GM12878 (cell line): ENCODE measurements at regions not wholly inside any gene's neighbourhood (a gene's known extent, or its start where the extent isn't known, plus 50 kb on each side); places are given as distances from the start of the nearest gene placed in this dataset.

ENCODE experiments used
- ATAC-seq: fragments of 200-7000 bp; cut with Tn5 transposase; 3 replicates; pipeline ENCODE4 v1.9.1; 2020; ENCODE audit warnings: mild to moderate bottlenecking, moderate library complexity
- BruUV-seq: library from RNA; stranded (reverse); fragments of 400-500 nt; replicated peaks from 2 replicates; lab custom pipeline; 2021; lab: Mats Ljungman, UMichigan
- CTCF ChIA-PET: fragments of 300-600 bp; sonication (Branson Sonifier 250); formaldehyde crosslinking; extraction: SDS; loops from one replicate; lab custom pipeline; 2021; ENCODE audit warnings: inconsistent platforms; lab: Yijun Ruan, JAX
- POLR2A ChIA-PET: fragments of 350-600 bp; formaldehyde crosslinking; extraction: SDS; loops from one replicate; lab custom pipeline; 2021; ENCODE audit warnings: inconsistent platforms; lab: Charles Lee
- RAD21 ChIA-PET: fragments of 300-600 bp; sonication (Branson Sonifier 250); formaldehyde crosslinking; loops from one replicate; lab custom pipeline; 2023; ENCODE audit warnings: antibody characterized with exemption; ENCODE audit not compliant: unreplicated experiment; lab: Charles Lee
- SMC1A ChIA-PET: fragments of 300-600 bp; sonication (Branson Sonifier 250); formaldehyde crosslinking; loops from one replicate; lab custom pipeline; 2023; ENCODE audit not compliant: unreplicated experiment, uncharacterized antibody; lab: Charles Lee
- DNase-seq: peaks from one replicate; pipeline ENCODE4 v3.0.0-alpha.2; 2011; ENCODE audit warnings: low read depth, low spot score
- FAIRE-seq: peaks from 3 replicates; lab custom pipeline; 2011; peaks lifted over from hg19 to GRCh38; lab: Jason Lieb, UNC
- H2AFZ ChIP-seq: 2 replicates; pipeline ENCODE4 v1.6.0; 2011; ENCODE audit warnings: low read depth, low read length, control low read depth; ENCODE audit not compliant: control insufficient read depth
- H3K27ac ChIP-seq: 2 replicates; pipeline ENCODE4 v1.5.1; 2011; ENCODE audit warnings: control low read depth; ENCODE audit not compliant: control insufficient read depth, insufficient read depth
- H3K27me3 ChIP-seq, 2 experiments: replicated peaks in 1 of 2; 2 replicates each; pipeline versions ENCODE4 v1.6.0 to v1.6.1; 2011; ENCODE audit warnings: low read length in 1 of 2; ENCODE audit not compliant: control insufficient read depth in 2 of 2, insufficient read depth in 2 of 2
- H3K36me3 ChIP-seq, 2 experiments: 2 replicates each; pipeline ENCODE4 v1.5.1; 2011; ENCODE audit warnings: low read length in 1 of 2; ENCODE audit not compliant: control insufficient read depth in 2 of 2, insufficient read depth in 2 of 2
- H3K4me1 ChIP-seq: 2 replicates; pipeline ENCODE4 v1.6.1; 2011; ENCODE audit warnings: mild to moderate bottlenecking, low read length, moderate library complexity, mixed read lengths; ENCODE audit not compliant: control insufficient read depth, insufficient read depth
- H3K4me2 ChIP-seq: 2 replicates; pipeline ENCODE4 v1.6.0; 2011; ENCODE audit warnings: control low read depth; ENCODE audit not compliant: control insufficient read depth, insufficient read depth
- H3K4me3 ChIP-seq: fragments of 200-600 bp; sonication (generic); 2 replicates; pipeline ENCODE4 v1.5.1; 2016
- H3K79me2 ChIP-seq: 2 replicates; pipeline ENCODE4 v1.6.0; 2011; ENCODE audit warnings: low read length; ENCODE audit not compliant: control insufficient read depth, insufficient read depth
- H3K9ac ChIP-seq: 2 replicates; pipeline ENCODE4 v1.8.0; 2011; ENCODE audit warnings: low read length, control low read depth, mixed read lengths; ENCODE audit not compliant: control insufficient read depth, insufficient read depth
- H3K9me3 ChIP-seq: replicated peaks from 3 replicates; pipeline ENCODE4 v1.5.1; 2011; ENCODE audit warnings: mild to moderate bottlenecking, low read length; ENCODE audit not compliant: control insufficient read depth, insufficient read depth
- H4K20me1 ChIP-seq: 2 replicates; pipeline ENCODE4 v1.6.0; 2011; ENCODE audit not compliant: control insufficient read depth, insufficient read depth
- CEBPB ChIP-seq, 2 experiments: fragments of 150-350 bp in 1 of 2; IDR thresholded peaks; 2 replicates each; pipeline ENCODE4 v1.6.1; 2012 to 2014; ENCODE audit warnings: low read depth in 2 of 2, low read length in 2 of 2, borderline replicate concordance in 1 of 2, inconsistent platforms in 1 of 2
- EP300 ChIP-seq, 2 experiments: fragments of 150-350 bp in 1 of 2; IDR thresholded peaks; 2 replicates each; pipeline ENCODE4 v1.6.1; 2011 to 2012; ENCODE audit warnings: low read depth in 2 of 2, low read length in 2 of 2, borderline replicate concordance in 1 of 2, improper control_type of control experiment in 1 of 2, inconsistent platforms in 1 of 2; ENCODE audit not compliant: control insufficient read depth in 1 of 2
- HCFC1 ChIP-seq: fragments of 150-350 bp; IDR thresholded peaks from 2 replicates; pipeline ENCODE4 v1.6.1; 2014; ENCODE audit warnings: low read length
- SMAD1 ChIP-seq: fragments of 450-650 bp; IDR thresholded peaks from 2 replicates; pipeline ENCODE4 v1.6.1; 2018; ENCODE audit warnings: mild to moderate bottlenecking, low read depth; ENCODE audit not compliant: partially characterized antibody
- USF2 ChIP-seq: IDR thresholded peaks from 2 replicates; pipeline ENCODE4 v1.6.1; 2011; ENCODE audit warnings: low read depth, low read length, improper control_type of control experiment, borderline replicate concordance
- ZNF207 ChIP-seq: fragments of 450-650 bp; IDR thresholded peaks from 2 replicates; pipeline ENCODE4 v1.6.1; 2014; ENCODE audit warnings: antibody characterized with exemption, mild to moderate bottlenecking, borderline replicate concordance
- ZNF274 ChIP-seq: IDR thresholded peaks from one replicate; pipeline ENCODE4 v1.8.0; 2011; ENCODE audit not compliant: insufficient read length, insufficient read depth
- ZNF592 ChIP-seq: fragments of 450-650 bp; IDR thresholded peaks from 2 replicates; pipeline ENCODE4 v1.6.1; 2017; ENCODE audit warnings: mild to moderate bottlenecking, moderate library complexity
- WGBS: methylation state at CpG from one replicate; pipeline ENCODE4 v1.1.6; 2016; ENCODE audit warnings: low lambda C conversion rate; ENCODE audit not compliant: insufficient replicate concordance, insufficient coverage; ENCODE audit errors: missing lambda C conversion rate; 5-methylcytosine and 5-hydroxymethylcytosine counted together
- in situ Hi-C: fragments of 300-500 bp; cut with MboI; formaldehyde crosslinking; loops from 9 replicates; pipeline ENCODE4 v1.14.3; 2018; ENCODE audit warnings: mixed read lengths
- intact Hi-C: fragments of 100-400 bp; cut with micrococcal nuclease; formaldehyde crosslinking; loops from one replicate; pipeline ENCODE4 v1.14.2; 2022; ENCODE audit not compliant: unreplicated experiment

- no peaks in the 10 kb centered on the region for H3K79me2 ChIP-seq
- ChIA-PET CTCF (interaction anchor here (1.2 to 4.5 kb wide), 2 partner anchors 14 to 76 kb away, joined by 4 to 29 read pairs; no protein-coding TSS in a partner anchor), RAD21 (interaction anchor here (0.6 to 1.9 kb wide), 5 partner anchors 17 to 77 kb away, joined by 3 to 6 read pairs (median 4); no protein-coding TSS in a partner anchor), SMC1A (interaction anchor here (1.4 to 4.9 kb wide), 3 partner anchors 15 to 77 kb away, joined by 4 to 47 read pairs (median 17); partner anchors contain the start of gene FUT8), POLR2A (interaction anchor here (0.7 to 1.5 kb wide), 4 partner anchors 13 to 205 kb away, joined by 4 to 5 read pairs (median 4); no protein-coding TSS in a partner anchor)
- H3K4me2 ChIP-seq, result no peak overlapping the region
- FAIRE-seq (no peak), DNase-seq (no peak), ATAC-seq (no peak)
- no peaks in the 10 kb centered on the region for H4K20me1 ChIP-seq
- intact Hi-C loops (no loop called here), in situ Hi-C loops (no loop called here)
- H3K4me1 ChIP-seq, result peaks cover 42% of the 10 kb centered on the region
- no peaks in the 10 kb centered on the region for H3K36me3 ChIP-seq
- TF ChIP-seq EP300 (IDR thresholded peaks at IDR 0.05; ENCODE audit: borderline replicate concordance in 1 of 2, control insufficient read depth in 1 of 2, low read depth in 2 of 2, low read length in 2 of 2) (no peak), ZNF207 (no peak), HCFC1 (no peak), ZNF274 (no peak), CEBPB (IDR thresholded peaks at IDR 0.05; ENCODE audit: borderline replicate concordance in 1 of 2, low read depth in 2 of 2, low read length in 2 of 2) (no peak), SMAD1 (no peak), USF2 (no peak), ZNF592 (no peak)
- no peak overlapping the region for H2AFZ ChIP-seq
- H3K4me3 ChIP-seq, result no peak overlapping the region
- 54% methylated on average over 8 of the region's 8 CpGs for WGBS
- no TSS peak for BruUV-seq
- no peaks in the 10 kb centered on the region for H3K9me3 ChIP-seq
- no peak overlapping the region for H3K27ac ChIP-seq
- no peaks in the 10 kb centered on the region for H3K27me3 ChIP-seq
- H3K9ac ChIP-seq, result no peak overlapping the region
These were observed 77.6 kb upstream of the FUT8 start for GRCh38 chr14:65334765-65335410.
